GM12878 (cell line): ENCODE measurements at regions not wholly inside any gene's neighbourhood (a gene's known extent, or its start where the extent isn't known, plus 50 kb on each side); places are given as distances from the start of the nearest gene placed in this dataset.

Experiments used
- ATAC-seq: fragments of 200-7000 bp; cut with Tn5 transposase; 3 replicates; pipeline ENCODE4 v1.9.1; 2020; ENCODE audit warnings: mild to moderate bottlenecking, moderate library complexity
- BruUV-seq: library from RNA; stranded (reverse); fragments of 400-500 nt; replicated peaks from 2 replicates; lab custom pipeline; 2021; lab: Mats Ljungman, UMichigan
- CTCF ChIA-PET: fragments of 300-600 bp; sonication (Branson Sonifier 250); formaldehyde crosslinking; extraction: SDS; loops from one replicate; lab custom pipeline; 2021; ENCODE audit warnings: inconsistent platforms; lab: Yijun Ruan, JAX
- POLR2A ChIA-PET: fragments of 350-600 bp; formaldehyde crosslinking; extraction: SDS; loops from one replicate; lab custom pipeline; 2021; ENCODE audit warnings: inconsistent platforms; lab: Charles Lee
- RAD21 ChIA-PET: fragments of 300-600 bp; sonication (Branson Sonifier 250); formaldehyde crosslinking; loops from one replicate; lab custom pipeline; 2023; ENCODE audit warnings: antibody characterized with exemption; ENCODE audit not compliant: unreplicated experiment; lab: Charles Lee
- SMC1A ChIA-PET: fragments of 300-600 bp; sonication (Branson Sonifier 250); formaldehyde crosslinking; loops from one replicate; lab custom pipeline; 2023; ENCODE audit not compliant: unreplicated experiment, uncharacterized antibody; lab: Charles Lee
- DNase-seq: peaks from one replicate; pipeline ENCODE4 v3.0.0-alpha.2; 2011; ENCODE audit warnings: low read depth, low spot score
- FAIRE-seq: peaks from 3 replicates; lab custom pipeline; 2011; peaks lifted over from hg19 to GRCh38; lab: Jason Lieb, UNC
- H2AFZ ChIP-seq: 2 replicates; pipeline ENCODE4 v1.6.0; 2011; ENCODE audit warnings: low read depth, low read length, control low read depth; ENCODE audit not compliant: control insufficient read depth
- H3K27ac ChIP-seq: 2 replicates; pipeline ENCODE4 v1.5.1; 2011; ENCODE audit warnings: control low read depth; ENCODE audit not compliant: control insufficient read depth, insufficient read depth
- H3K27me3 ChIP-seq, 2 experiments: replicated peaks in 1 of 2; 2 replicates each; pipeline versions ENCODE4 v1.6.0 to v1.6.1; 2011; ENCODE audit warnings: low read length in 1 of 2; ENCODE audit not compliant: control insufficient read depth in 2 of 2, insufficient read depth in 2 of 2
- H3K36me3 ChIP-seq, 2 experiments: 2 replicates each; pipeline ENCODE4 v1.5.1; 2011; ENCODE audit warnings: low read length in 1 of 2; ENCODE audit not compliant: control insufficient read depth in 2 of 2, insufficient read depth in 2 of 2
- H3K4me1 ChIP-seq: 2 replicates; pipeline ENCODE4 v1.6.1; 2011; ENCODE audit warnings: mild to moderate bottlenecking, low read length, moderate library complexity, mixed read lengths; ENCODE audit not compliant: control insufficient read depth, insufficient read depth
- H3K4me2 ChIP-seq: 2 replicates; pipeline ENCODE4 v1.6.0; 2011; ENCODE audit warnings: control low read depth; ENCODE audit not compliant: control insufficient read depth, insufficient read depth
- H3K4me3 ChIP-seq: fragments of 200-600 bp; sonication (generic); 2 replicates; pipeline ENCODE4 v1.5.1; 2016
- H3K79me2 ChIP-seq: 2 replicates; pipeline ENCODE4 v1.6.0; 2011; ENCODE audit warnings: low read length; ENCODE audit not compliant: control insufficient read depth, insufficient read depth
- H3K9ac ChIP-seq: 2 replicates; pipeline ENCODE4 v1.8.0; 2011; ENCODE audit warnings: low read length, control low read depth, mixed read lengths; ENCODE audit not compliant: control insufficient read depth, insufficient read depth
- H3K9me3 ChIP-seq: replicated peaks from 3 replicates; pipeline ENCODE4 v1.5.1; 2011; ENCODE audit warnings: mild to moderate bottlenecking, low read length; ENCODE audit not compliant: control insufficient read depth, insufficient read depth
- H4K20me1 ChIP-seq: 2 replicates; pipeline ENCODE4 v1.6.0; 2011; ENCODE audit not compliant: control insufficient read depth, insufficient read depth
- CBX5 ChIP-seq: sonication (generic); IDR thresholded peaks from 2 replicates; pipeline ENCODE4 v1.6.1; 2016; ENCODE audit warnings: low read depth, moderate library complexity, mild to moderate bottlenecking, inconsistent platforms
- NR2F1 ChIP-seq: fragments of 450-650 bp; conservative IDR thresholded peaks from 2 replicates; pipeline ENCODE4 v1.6.1; 2017; ENCODE audit warnings: mild to moderate bottlenecking
- RBBP5 ChIP-seq: fragments of 200-600 bp; sonication (generic); conservative IDR thresholded peaks from 2 replicates; pipeline ENCODE4 v1.6.1; 2016
- ZNF384 ChIP-seq: IDR thresholded peaks from 2 replicates; pipeline ENCODE4 v1.6.1; 2012; ENCODE audit warnings: low read depth, mild to moderate bottlenecking, low read length, improper control_type of control experiment, borderline replicate concordance
- WGBS: methylation state at CpG from one replicate; pipeline ENCODE4 v1.1.6; 2016; ENCODE audit warnings: low lambda C conversion rate; ENCODE audit not compliant: insufficient replicate concordance, insufficient coverage; ENCODE audit errors: missing lambda C conversion rate; 5-methylcytosine and 5-hydroxymethylcytosine counted together
- in situ Hi-C: fragments of 300-500 bp; cut with MboI; formaldehyde crosslinking; loops from 9 replicates; pipeline ENCODE4 v1.14.3; 2018; ENCODE audit warnings: mixed read lengths
- intact Hi-C: fragments of 100-400 bp; cut with micrococcal nuclease; formaldehyde crosslinking; loops from one replicate; pipeline ENCODE4 v1.14.2; 2022; ENCODE audit not compliant: unreplicated experiment
- TF ChIP-seq, protein P1 (sequence below), 3 experiments: IDR thresholded peaks in 2 of 3; conservative IDR thresholded peaks in 1 of 3; 2 replicates each; pipeline ENCODE4 v1.5.1; 2011; ENCODE audit warnings: low read depth in 3 of 3, low read length in 3 of 3, mild to moderate bottlenecking in 3 of 3, control low read depth in 2 of 3, moderate library complexity in 2 of 3, inconsistent platforms in 1 of 3, mixed read lengths in 1 of 3; ENCODE audit not compliant: control insufficient read depth in 2 of 3, insufficient read depth in 1 of 3; ENCODE audit errors: extremely low read depth in 1 of 3

DNA sequence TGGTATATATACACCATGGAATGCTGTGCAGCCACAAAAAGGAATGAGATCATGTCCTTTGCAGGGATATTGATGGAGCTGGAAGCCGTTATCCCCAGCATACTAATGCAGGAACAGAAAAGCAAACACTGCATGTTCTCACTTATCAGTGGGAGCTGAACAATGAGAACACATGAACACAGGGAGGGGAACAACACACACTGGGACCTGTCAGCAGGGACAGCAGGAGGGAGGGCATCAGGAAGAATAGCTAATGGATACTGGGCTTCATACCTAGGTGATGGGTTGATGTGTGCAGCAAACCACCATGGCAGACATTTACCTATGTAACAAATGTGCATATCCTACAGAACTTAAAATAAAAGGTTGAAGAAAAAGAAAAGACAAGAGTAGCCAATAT is 81.1 kb upstream of the ADAD1 start:
- H4K20me1 ChIP-seq, result no peaks in the 10 kb centered on the region
- no peak overlapping the region for H3K4me3 ChIP-seq
- DNase-seq, result no peak
- WGBS, result 93% methylated on average over 1 of the region's 1 CpG
- no peaks in the 10 kb centered on the region for H3K79me2 ChIP-seq
- no peak overlapping the region for H3K9ac ChIP-seq
- ChIA-PET SMC1A (no interaction called here), RAD21 (no interaction called here), CTCF (no interaction called here), POLR2A (no interaction called here)
- no peaks in the 10 kb centered on the region for H3K9me3 ChIP-seq
- H3K36me3 ChIP-seq, result no peaks in the 10 kb centered on the region
- H3K27me3 ChIP-seq, result no peaks in the 10 kb centered on the region
- no peak for FAIRE-seq
- no peak for ATAC-seq
- in situ Hi-C loops, result no loop called here
- no peak overlapping the region for H3K27ac ChIP-seq
- H3K4me1 ChIP-seq, result no peaks in the 10 kb centered on the region
- BruUV-seq, result no TSS peak
- no peak overlapping the region for H2AFZ ChIP-seq
- H3K4me2 ChIP-seq, result no peak overlapping the region
- intact Hi-C loops, result no loop called here
- TF ChIP-seq CBX5 (no peak), NR2F1 (no peak)
- TF ChIP-seq, all 136 proteins: peak for 0

DNA sequence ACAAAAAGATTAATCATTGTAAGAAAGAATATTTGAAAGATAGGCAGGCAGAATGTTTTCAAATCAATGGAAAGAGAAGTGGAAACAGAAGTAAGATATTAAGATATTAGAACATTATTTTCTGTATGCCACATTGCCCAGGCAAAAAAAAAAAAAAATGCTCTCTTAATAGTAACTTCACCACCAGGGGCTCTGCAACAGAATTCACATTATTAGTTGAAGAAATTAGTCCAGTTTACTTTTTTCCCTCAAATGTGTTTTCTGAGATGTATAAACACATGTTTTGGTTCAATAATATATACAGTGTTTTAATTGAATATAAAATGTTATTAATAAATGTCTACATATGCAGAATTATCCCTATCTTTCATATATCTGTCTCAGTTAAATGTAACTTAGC is 78.0 kb upstream of the ADAD1 start:
- SMC1A ChIA-PET, result no interaction called here
- no peak overlapping the region for H3K4me2 ChIP-seq
- no peak for TF ChIP-seq RBBP5
- TF ChIP-seq, protein P1, sequence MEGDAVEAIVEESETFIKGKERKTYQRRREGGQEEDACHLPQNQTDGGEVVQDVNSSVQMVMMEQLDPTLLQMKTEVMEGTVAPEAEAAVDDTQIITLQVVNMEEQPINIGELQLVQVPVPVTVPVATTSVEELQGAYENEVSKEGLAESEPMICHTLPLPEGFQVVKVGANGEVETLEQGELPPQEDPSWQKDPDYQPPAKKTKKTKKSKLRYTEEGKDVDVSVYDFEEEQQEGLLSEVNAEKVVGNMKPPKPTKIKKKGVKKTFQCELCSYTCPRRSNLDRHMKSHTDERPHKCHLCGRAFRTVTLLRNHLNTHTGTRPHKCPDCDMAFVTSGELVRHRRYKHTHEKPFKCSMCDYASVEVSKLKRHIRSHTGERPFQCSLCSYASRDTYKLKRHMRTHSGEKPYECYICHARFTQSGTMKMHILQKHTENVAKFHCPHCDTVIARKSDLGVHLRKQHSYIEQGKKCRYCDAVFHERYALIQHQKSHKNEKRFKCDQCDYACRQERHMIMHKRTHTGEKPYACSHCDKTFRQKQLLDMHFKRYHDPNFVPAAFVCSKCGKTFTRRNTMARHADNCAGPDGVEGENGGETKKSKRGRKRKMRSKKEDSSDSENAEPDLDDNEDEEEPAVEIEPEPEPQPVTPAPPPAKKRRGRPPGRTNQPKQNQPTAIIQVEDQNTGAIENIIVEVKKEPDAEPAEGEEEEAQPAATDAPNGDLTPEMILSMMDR (IDR thresholded peaks at IDR 0.05 in 2 of 3, conservative IDR thresholded peaks at IDR 0.05 in 1 of 3; ENCODE audit: control insufficient read depth in 2 of 3, extremely low read depth in 1 of 3, insufficient read depth in 1 of 3, low read depth in 3 of 3, low read length in 3 of 3), result 0 out of 6 replicates have a peak, but pooled peaks of 1 of the 3 experiments have one; percentile 6
- TF ChIP-seq ZNF384, result 0 out of 2 replicates have a peak, but pooled peaks have one; percentile 13
- TF ChIP-seq, all 136 proteins: peak for 2
- FAIRE-seq (no peak), DNase-seq (no peak), ATAC-seq (no peak)
- in situ Hi-C loops (loop anchor here (10.0 kb wide), 1 partner anchor 274 kb away; no protein-coding TSS in a partner anchor), intact Hi-C loops (no loop called here)
- ChIA-PET CTCF (no interaction called here), RAD21 (no interaction called here), POLR2A (no interaction called here)
- Histone ChIP-seq H3K4me3 (no peak overlapping the region), H3K36me3 (no peaks in the 10 kb centered on the region; a peak in 1 of 4 replicates), H3K27ac (no peak overlapping the region), H4K20me1 (no peaks in the 10 kb centered on the region), H3K27me3 (no peaks in the 10 kb centered on the region), H3K79me2 (no peaks in the 10 kb centered on the region), H3K9ac (no peak overlapping the region), H2AFZ (no peak overlapping the region), H3K4me1 (no peaks in the 10 kb centered on the region), H3K9me3 (no peaks in the 10 kb centered on the region)
- BruUV-seq, result no TSS peak
